Stimulated activated CD4-positive, alpha-beta T cell treated with anti-CD3 and anti-CD28 coated beads, Interleukin-2, amount 100 ng/mL, for 24 hours (primary cell): ENCODE measurements at regions not wholly inside any gene's neighbourhood (a gene's known extent, or its start where the extent isn't known, plus 50 kb on each side); places are given as distances from the start of the nearest gene placed in this dataset.
"Not testable (repeated sequence)": the region's sequence is repeated elsewhere in the genome, so short reads cannot be mapped to it uniquely, and the experiment has no call there.

Experiments
- DNase-seq, 2 donors: peaks; one replicate each; pipeline ENCODE4 v3.0.0-alpha.2; 2020

DNA sequence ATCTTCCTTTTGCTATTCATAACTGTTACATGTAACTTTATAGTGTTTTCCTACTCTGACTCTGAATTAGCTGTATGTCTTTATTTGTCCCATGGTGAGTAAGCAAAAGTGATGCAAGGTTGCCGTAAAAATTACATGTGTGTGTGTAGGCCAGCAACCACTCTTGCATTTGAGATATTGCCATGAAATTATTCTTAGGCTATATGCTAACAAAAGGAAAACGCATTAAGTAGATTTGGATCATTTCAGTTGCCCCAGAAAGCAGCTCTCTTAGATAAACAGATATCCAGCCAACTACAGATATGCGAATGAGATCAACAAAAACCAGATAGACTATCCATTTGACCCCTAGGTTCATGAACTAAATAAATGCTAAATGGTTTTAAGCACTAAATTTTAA, 73.6 kb downstream of the CYLC2 start:
- no peak for DNase-seq

DNA sequence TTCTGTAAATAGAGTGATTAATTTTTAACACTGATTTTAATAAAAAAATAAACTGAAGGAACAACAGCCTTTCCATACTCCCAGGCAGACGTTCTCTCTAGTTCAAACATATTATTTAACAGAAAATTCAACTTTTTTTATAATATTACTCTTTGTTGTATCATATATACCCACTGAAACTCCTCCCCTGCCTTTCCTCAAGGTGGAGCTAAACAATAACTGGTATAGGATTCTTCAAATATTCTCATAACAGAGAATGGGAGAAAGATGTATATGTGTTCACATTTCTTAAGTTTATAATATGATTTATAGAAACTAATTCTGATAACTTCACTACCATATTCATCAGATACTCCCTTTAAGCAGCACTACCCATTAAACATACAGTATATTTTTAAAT, 83.4 kb downstream of the CYLC2 start:
- no peak for DNase-seq

DNA sequence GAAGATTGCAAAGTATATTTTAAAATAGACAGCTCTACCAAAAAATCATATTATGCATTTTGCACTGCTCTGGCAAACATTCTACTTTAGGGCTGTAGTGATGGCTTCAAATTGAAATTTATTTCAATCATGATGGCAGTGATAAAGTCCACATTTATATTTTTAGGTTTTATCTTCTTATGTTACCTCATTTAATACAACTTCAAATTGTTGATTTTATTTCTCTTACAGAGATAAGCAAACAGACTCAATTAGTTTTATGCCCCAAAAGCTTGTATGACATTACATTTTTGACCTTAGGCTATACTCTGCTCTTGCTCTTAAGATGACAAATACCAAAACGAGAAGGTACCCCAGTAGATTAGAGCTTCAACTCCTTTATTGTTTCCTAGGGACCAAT, 87.4 kb downstream of the CYLC2 start:
- DNase-seq: no peak

DNA sequence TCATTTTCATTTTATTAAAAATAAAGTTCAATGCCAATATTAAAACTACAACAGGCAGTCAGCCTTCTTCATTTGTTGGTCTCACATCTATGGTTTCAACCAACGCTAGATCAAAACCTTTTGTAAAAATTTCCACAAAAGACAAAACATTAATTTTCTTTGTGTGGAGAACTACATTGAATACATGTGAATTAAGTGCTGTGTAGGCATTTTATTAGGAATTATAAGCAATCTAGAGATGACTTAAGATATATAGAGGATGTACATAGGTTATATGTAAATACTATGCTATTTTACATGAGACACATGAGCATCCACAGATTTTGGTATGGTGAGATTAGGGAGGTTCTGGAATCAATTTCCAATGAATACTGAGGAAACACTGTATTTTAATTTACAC, 94.2 kb downstream of the CYLC2 start:
- DNase-seq: no peak

DNA sequence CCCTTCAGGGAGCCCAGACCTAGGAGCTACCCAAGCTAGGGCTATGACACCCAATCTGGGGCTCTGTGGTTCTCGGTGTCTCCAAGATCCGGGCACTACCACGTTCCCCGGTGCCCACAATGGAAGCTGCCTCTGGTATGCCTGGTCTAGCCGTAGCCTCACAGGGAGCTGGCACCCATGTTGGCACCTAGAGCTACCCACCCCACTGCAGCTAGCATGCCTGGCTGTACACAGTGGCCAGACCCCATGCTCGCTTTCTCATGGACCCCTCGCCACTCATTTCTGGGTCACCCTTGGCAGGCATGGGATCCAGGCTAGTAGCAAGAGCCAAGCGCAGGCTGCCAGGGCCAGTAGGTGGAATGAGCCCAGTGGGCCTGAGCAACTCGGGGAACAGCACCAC, 109.0 kb downstream of the CYLC2 start:
- DNase-seq: no peak

DNA sequence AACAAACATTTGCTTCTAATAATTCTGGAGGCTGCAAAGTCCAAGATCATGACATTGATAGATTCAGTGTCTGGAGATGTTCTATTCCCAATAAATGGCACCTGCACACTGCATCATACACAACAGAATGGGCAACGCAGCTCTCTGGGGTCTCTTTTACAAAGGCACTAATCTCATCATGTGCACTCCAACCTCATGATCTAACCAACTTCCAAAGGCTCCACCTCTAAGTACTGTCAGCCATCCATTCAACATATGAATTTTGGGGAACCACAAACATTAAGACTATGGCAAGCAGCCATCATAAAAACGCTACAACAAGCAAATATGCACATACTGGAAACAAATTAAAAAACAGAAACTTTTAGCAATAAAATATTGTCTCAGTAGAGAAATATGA, 121.1 kb downstream of the CYLC2 start:
- no peak for DNase-seq

DNA sequence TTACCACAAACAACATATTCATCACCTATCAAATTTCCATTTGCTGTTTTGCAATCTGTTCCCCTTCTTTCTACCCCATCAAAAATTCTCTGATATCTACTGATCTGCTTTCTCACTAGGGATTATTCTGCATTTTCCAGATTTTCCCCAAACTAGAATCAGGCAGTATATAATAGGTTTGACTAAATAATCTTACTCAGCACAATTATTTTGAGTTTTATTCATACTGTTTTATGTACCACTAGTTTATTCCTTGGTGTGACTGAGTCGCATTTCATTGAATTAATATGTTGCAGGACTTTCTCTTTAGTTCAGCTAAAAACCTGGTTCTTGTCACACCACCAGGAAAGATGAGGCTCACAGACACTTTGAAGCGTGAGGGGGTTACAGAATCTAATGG, 131.4 kb downstream of the CYLC2 start:
- DNase-seq: no peak

DNA sequence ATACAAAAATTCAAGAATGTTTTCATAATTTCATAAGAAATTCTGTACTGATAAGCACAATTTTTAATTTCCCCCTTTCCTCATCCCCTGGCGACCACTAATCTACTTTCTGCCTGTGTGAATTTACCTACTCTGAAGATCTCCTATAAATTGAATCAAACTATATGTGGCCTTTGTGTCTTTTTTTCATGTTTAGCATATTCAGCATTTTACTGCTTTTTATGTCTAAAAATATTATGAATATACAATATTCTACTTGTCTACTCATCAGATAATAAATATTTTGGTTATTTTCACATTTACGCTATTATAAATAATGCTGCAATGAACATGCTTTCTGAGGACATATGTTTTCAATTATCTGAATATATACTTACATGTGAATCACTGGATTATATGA, 144.8 kb downstream of the CYLC2 start:
- no peak for DNase-seq

DNA sequence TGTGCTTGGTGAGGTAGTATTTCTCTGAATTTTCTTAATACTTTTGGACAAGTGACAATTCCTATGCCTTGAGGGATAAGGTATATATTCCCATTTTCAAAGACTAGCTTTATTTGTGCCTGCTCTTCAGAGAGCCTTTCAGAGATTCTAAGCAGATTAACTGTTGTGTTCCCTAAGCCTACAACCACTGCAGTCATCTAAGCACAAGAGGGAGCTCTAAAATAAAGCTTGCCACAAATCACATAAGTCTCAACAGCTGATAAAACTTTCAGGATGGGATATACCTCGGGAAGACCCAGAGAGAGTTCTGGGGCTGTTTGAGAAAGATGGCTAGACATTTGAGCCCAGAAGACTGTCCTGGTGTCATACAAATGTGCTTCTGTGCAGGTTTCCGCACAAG, 157.3 kb downstream of the CYLC2 start:
- no peak for DNase-seq

DNA sequence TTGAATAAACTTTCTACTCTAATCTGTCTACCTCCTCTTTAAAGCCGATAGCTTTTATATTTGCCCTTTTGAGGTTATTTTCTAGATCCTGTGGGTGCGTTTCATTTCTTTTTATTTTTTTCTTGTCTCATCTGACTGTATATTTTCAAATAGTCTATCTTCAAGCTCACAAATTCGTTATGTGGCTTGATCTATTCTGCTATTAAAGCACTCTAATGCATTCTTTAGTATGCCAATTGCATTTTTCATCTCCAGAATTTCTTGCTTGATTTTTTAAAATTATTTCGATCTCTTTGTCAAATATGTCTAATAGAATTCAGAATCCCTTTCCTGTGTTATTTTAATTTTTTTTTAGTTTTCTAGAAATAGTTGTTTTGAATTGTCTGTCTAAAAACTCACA, 172.4 kb downstream of the CYLC2 start:
- no peak for DNase-seq

DNA sequence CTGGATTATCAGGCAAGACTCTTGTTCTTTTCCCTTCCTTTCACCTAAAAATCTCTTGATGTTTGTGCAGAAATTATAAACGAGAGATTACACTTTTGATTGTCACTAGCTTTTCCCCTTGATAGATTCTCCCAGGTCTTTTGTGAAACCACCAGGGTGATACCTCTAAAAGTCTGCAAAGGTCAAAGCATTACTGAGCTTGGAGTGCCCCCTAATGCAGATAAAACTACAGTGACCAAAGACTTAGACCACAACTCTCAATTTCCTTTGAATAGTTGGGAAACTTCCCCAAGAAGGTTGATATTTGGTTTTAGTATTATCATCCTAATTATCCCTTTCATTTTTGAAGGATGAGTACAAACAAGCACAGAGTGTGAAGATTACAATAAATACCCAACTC, 173.1 kb downstream of the CYLC2 start:
- DNase-seq: no peak

DNA sequence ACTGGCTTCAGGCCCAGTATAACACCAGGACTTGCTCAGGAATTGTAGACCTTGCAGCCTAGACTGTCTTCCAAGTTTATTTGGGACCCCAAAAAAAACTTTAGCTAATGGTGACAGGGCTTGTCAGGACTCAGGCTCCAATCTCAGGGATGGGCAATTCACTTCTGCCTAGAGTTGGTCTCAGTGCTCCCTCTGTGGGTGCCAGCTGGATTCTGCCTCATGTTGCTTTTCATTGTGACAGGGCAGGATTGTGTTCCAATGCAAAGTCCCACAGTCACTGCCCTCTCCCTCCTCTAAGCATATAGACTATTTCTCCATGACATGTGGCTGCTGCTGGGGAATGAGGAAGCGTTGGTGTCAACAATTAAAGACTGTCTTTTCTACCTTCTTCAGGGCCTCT, 174.7 kb downstream of the CYLC2 start:
- no peak for DNase-seq

DNA sequence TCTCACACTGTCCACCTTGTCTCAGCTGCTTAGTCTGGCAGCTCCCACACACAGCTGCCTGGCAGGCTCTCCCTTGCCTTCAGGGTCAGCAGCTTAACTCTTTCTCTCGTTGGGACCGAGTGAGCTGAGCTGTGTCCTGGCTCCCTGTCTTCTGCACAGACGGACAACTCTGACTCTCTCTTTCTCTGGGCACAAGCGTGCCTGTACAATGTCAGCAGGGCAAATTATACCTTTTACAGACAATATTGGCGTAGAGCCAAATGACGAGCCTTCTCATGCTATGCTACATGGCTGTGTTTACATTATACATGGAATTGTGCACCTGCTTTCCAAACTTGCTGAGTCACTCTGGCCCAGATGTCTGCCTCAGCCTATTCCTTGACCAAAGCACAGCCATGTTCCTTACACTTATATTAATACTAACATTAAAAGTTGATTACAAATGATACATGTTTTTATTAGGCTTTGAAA, 188.6 kb downstream of the CYLC2 start:
- DNase-seq: no peak

DNA sequence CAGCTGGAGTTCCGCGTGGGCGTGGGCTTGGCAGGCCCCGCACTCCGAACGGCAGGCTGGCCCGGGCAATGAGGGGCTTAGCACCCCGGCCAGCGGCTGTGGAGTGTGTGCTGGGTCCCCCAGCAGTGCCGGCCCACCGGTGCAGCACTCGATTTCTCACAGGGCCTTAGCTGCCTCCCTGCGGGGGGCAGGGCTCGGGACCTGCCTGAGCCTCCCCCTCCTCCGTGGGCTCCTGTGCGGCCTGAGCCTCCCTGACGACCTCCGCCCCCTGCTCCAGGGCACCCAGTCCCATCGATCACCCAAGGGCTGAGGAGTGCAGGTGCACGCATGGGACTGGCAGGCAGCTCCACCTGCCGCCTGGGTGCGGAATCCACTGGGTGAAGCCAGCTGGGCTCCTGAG, 191.8 kb downstream of the CYLC2 start:
- no peak for DNase-seq

DNA sequence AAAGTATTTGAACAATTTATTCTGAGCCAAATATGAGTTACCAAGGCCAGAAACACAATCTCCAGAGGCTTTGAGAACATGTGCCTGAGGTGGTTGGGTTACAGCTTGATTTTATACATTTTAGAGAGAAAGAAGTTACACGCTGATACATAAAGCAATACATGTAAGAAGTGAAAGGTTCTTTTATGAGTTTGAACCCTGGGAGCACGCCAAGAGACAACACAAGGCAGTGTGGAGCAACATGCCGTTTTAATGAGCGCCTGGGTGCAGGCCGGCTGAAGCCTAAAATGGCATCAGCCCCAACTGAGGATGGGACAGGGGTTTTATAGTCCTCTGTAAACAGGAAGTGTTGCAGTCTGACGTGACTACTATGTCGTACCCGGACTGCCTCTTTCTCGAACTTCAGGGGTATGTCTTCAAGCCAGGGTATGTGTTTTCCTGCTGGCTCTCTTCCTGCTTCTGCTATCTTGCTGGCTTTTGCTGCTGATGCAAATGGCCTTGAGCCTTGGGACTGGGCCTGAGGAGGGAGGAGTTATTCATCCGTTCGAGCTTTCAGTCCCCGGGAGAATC, 193.7 kb downstream of the CYLC2 start:
- no peak for DNase-seq

DNA sequence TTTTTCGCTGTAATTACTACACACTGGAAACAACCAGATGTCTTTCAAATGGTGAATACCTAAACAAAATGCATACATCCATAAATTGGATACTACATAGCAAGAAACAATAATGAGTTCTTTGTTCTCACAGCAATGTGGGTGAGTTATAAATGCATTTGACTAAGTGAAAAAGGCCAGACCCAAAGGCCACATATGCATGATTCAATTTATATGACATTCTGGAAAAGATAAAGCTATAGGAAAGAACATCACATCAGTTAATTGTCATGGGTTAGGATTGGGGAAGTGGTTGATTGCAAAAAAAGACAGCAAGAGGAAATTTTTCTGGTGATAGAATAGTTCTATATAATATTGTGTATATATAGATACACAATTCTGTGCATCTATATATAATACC, 198.9 kb downstream of the CYLC2 start:
- no peak for DNase-seq

DNA sequence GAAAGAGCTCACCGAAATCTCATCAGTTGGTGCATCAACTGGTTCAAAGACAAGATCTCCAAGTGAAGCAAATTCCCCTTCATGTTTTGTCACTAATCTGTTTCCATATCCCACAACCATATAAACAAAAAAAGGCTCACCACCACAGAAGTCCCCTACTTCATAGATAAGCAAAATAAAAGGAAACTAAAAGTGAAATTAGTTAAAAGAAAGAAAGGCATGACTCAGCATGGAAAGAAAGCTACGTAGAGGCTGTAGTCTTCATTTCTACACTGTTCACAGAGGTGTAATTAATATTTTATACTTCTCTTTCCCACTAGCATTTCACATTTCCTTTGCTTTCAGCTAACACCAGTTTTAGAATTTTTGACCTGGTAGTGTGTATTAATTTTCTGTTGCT, 208.0 kb downstream of the CYLC2 start:
- DNase-seq: no peak

DNA sequence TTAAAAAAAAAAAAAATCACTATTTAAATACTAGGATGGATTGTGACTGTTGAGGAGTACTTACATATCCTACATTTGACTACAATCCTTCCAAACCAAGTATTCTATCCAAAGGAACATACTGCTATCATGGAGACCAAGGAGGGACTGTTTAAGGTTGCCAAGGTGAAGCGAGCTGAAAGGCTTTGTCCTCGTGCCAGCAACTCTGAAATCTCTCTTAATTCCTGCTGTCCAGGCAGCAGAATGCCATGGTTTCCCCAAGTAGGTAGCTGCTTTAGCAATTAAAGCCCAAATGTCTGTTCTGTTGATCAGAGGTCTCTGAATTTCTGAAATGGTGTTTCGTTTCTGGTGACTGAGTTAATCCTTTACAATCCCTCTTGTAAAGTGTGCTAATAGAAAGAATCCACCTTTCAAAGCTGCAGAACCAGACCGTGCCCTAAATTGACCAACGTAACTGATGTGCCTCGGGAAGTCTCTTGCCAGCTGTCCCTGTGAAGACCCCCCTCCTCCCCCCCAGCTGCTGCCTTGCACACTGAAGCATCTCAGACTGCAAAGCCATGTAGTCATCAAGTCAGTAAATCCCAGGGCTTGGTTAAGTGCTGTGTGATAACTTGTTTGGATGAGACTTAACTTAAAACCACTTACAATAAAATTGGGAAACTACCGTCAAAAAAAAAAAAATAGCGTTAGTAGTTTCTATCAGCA, 210.9 kb downstream of the CYLC2 start:
- not testable (repeated sequence) for DNase-seq

DNA sequence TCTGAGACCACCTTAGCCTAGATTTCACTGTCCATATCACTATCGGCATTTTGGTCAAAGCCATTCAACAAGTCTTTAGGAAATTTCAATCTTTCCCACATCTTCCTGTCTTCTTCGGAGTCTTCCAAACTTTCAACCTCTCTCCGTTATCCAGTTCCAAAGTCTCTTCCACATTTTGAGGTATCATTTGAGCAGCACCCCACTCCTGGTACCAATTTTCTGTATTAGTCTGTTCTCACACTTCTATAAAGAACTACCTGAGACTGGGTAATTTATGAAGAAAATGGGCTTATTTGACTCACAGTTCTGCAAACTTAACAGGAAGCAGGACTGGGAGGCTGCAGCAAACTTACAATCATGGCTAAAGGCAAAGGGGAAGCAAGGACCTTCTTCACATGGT, 215.5 kb downstream of the CYLC2 start:
- no peak for DNase-seq

DNA sequence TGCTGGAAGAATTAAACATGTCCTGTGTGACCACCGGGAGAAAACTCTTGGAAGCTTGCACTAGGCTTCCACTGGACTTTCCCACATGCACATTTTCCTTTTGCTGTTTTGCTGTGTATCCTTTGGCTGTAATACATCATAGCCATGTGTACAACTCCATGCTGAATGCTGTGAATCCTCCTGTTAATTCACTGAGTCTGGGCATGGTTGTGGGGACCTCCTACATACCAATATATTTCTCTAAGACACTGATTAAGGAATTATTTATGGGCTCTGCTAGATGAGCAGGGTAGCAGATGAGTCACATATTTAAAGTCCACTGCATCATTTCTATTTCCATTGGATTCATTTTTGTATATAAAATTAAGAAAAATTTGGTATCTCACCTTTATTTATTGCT, 220.1 kb downstream of the CYLC2 start:
- DNase-seq: no peak

DNA sequence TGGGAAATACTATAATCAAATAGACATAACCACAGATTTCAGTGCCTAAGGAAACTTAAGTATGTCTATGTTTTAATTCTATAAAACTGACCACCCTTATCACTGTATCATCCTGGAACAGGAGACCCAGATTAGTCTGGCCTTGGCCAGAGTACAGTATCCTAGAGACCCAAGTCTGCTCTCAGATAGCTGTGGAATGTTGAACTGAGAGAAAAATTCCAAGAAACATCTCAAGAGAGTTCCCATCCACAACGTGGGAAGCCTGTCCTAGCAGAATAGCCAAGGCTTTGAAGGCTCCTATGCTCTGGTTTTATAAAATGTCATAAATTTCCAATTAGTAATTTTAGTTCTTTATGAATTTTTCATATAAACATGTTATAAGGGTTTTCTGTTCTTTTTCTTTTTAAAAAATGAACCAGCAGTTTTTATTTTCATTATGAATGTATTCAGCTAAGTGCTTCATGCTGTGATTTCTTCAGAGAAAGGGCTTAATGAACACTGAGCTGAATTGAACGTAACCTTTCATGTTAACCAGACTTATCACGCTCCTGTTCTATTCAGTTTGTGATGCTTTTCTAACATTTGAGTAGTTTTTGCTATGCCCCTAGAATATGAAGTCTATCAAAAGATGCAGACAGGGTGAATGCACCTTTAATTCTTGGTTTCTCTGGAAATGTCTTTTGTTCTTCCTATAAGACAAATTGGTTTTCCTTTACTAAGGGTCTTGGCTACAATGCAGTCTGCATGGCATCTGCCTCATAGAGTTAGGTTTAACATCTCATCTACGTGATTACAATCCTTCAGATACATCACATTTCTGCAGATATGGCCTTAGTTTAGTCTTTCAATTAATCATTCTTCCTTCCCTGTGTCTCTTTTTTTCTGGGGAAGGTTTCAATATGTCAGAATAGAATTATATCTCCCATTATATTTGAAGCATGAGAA, 230.8 kb downstream of the CYLC2 start:
- DNase-seq: no peak

DNA sequence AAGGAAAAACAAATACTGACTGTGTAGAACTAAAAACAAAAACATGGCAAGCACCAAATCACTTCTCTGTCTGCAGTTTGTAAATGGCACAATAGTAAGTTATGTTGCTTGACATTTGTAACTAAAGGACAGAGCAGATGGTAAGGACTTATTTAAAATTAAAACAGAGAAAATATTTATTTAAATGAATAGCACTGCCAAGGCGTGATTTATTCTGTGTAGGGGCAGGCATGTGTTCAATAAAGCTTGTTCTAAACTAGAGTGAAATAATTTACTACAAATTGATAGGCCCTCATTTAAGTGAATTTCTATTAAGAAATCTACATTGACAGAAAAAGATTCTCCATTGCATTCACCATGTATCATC, 231.5 kb downstream of the CYLC2 start:
- DNase-seq: no peak

DNA sequence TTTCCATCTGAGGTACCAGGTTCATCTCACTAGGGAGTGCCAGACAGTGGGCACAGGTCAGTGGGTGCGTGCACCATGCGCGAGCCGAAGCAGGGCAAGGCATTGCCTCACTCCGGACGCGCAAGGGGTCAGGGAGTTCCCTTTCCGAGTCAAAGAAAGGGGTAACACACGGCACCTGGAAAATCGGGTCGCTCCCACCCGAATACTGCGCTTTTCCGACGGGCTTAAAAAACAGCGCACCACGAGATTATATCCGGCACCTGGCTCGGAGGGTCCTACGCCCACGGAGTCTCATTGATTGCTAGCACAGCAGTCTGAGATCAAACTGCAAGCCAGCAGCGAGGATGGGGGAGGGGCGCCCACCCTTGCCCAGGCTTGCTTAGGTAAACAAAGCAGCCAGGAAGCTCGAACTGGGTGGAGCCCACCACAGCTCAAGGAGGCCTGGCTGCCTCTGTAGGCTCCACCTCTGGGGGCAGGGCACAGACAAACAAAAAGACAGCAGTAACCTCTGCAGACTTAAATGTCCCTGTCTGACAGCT, 242.5 kb downstream of the CYLC2 start:
- DNase-seq: not testable (repeated sequence)

DNA sequence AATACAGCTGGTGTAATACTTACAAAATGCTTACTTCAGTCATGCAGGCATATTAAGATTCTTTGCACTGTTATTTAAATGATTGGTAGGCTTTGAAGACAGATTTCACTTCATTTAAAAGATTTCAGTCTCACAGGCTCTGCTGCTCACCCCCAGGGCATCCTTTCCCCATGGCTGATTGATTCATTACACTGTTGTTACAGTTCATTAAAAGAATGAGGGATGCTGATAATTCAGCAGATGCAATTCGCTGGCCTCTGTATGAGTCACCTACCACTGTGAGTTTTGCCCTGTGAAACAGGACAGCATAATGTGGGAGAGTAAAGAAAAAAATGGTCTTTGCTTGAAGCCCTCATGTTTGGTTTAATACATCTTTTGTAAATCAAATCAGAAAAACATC, 246.9 kb downstream of the CYLC2 start:
- no peak for DNase-seq
